NCI-H187 (cell line): ENCODE measurements at regions not wholly inside any gene's neighbourhood (a gene's known extent, or its start where the extent isn't known, plus 50 kb on each side); places are given as distances from the start of the nearest gene placed in this dataset.
"Not testable (repeated sequence)": the region's sequence is repeated elsewhere in the genome, so short reads cannot be mapped to it uniquely, and the experiment has no call there.

Experiments
- DNase-seq, 2 experiments: peaks; one replicate each; lab custom pipeline; 2025; lab: John Stamatoyannopoulos, UW

DNA sequence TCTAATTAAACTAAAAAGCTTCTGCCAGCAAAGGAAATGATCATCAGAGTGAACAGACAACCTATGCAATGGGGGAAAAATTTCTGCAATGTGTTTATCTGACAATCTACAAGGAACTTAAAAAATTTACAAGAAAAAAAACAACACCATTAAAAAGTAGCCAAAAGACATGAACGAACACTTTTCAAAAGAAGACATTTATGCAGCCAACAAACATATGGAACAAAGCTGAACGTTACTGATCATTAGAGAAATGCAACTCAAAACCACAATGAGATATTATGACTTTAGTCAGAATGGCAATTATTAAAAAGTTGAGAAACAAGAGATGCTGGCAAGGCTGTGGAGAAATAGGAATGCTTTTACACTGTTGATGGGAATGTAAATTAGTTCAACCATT, 530.4 kb upstream of the DAB2 start:
- DNase-seq, result no peak

DNA sequence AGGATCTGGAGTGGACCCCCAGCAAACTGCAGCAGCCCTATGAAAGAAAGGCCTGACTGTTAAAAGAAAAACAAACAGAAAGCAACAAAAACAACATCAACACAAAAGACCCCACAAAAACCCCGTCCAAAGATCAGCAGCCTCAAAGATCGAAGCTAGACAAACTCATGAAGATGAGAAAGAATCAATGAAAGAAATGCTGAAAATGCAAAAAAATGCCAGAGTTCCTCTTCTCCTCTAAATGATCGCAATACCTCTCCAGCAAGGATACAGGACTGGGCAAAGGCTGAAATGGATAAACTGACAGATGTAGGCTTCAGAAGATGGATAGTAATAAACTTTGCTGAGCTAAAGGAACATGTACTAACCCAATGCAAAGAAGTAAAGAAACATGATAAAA, 526.3 kb upstream of the DAB2 start:
- DNase-seq, result no peak

DNA sequence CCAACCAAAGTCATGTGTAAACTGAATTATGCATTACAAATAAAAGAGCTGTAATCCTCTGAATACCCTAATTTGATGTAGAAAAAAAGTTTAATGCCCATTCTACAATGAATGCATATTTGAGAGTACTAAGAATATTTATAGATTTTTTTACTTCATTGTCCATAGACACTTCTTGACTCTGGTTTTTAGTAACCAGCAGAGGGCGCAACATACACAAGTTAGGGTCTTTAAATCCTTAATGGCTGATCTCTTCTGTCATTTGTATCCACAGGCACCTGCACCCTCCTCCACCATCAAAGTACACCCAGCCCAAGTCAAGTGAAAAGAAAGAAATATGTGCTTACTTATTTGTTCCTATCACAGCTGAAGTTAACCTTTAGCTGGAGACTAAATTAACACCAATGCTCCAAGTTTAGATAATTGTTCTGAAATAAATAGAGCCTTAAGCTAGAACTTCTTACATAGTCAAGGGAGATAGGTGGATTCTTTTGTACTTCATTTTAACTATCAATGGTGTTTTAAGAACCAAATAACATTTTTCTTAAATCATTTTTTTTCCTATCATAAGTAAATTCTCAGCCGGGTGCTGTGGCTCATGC, 524.2 kb upstream of the DAB2 start:
- peak in 1 of 2 experiments; percentile 35 for DNase-seq

DNA sequence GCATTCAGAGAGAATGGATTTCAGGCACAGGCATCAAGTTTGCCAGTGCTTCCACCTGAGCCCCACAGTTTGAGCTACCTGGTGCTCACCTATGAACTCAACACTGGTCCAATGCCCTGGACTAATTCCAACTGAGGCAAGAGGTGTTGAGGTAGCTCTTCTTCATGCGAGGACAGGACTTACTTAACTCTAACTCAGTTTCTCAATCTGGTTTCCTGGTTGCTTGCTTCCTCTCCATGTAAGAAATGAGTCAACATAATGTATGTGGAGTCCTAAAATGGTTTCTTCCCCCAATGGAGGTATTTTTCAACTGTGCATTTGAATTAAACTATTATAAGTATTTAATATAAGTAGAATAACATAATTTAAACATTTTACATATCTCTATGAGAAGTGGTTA, 523.6 kb upstream of the DAB2 start:
- DNase-seq, result no peak

DNA sequence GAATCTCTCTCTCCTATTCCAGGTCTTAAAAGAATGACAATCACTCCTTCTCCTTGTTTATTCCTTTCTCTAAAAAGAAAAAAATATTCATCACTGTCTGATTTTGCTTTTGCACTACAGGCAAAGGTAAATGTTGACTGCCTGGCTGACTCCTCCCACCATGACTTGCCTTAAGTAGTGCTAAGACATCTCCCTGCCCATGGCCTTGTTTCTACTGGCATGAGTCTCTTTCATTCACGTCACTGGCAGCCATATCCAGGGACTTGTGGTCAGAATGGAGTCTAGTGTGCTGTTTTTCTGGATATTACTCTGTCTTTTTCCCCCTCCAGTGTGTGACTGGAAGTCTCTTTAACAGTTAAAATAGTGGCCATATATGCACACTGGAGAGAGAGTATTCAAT, 522.9 kb upstream of the DAB2 start:
- no peak for DNase-seq

DNA sequence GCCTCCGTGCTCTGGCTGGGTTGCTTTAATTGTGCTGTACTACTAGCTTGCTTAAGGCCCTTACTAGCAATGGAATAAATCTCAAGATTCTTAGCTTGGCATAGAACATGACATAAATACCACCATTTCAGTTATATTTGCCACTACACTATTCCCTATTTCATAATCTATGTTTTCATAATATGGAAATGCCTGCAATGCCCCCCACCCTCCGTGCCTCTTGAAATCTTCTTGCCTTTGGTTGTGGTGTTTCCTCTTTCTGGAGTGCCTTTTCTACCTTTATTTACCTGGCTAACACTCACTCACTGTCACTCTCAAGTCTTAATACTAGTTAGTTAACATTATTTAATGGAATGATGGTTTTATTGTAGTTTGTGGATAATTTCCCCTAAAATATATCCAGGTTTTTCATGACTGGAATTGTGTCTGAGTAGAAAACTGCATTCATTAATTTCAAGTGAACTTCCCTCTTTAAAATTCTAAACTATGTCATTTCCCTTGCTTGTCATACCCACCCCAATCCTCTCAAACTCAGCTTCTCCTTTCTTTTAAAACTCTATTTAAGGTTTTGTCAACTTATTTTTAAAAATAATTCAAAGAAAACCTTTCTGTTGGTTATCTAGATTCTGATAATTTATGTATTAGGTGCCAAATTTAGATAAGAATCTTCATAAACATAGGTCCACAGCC, 521.7 kb upstream of the DAB2 start:
- no peak for DNase-seq

DNA sequence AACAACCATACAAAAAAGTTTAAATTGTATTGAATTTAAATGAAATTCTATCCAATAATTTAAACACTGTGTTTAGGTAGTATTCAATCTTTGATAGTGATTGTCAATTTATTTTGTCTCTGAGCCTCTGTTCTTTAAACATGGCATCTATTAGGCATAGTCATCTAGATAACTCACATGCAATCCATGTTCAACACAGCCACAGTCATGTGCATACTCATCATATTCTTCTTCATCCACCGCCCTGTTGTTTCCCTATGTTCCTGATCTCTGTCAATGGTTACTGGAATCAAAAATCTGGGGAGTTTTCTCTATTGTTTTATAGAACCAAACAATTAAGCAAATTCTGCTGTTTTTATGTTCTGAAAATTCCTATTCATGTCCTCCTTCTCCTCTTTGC, 521.1 kb upstream of the DAB2 start:
- no peak for DNase-seq

DNA sequence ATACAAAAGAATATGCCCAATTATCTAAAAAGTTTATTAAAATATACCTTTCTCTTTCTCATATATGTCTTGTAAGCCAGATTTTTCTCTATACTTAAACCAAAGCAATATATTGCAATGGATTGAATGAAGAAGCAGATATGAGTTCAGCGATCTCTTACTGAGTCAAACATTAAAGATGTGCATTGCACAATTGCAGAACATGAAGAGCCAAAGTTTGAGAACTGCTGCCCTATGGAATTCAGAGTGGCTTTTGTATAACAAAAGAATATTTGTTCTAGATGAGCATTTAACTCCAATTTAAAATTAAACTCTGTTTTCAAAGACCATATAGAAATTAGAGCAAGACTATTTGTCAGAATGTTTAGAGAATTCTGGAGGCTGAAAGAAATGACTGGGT, 519.0 kb upstream of the DAB2 start:
- DNase-seq, result no peak

DNA sequence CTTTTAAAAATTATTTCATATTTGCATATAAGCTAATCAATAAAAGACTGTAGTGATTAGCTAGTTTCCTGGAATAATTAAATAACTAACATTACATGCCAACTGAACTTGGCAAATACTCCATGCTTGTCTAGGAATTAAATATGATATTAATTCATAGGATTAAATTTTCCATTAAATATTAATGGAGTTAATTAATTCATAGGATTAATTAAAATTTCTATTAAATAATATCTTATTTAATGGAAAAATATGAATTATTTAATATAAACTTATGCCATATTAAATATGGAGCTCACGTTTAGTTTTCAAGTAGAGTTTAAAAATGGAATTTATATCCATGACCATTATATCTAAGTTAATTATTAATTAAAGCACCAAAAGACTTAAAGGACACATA, 517.8 kb upstream of the DAB2 start:
- DNase-seq, result no peak

DNA sequence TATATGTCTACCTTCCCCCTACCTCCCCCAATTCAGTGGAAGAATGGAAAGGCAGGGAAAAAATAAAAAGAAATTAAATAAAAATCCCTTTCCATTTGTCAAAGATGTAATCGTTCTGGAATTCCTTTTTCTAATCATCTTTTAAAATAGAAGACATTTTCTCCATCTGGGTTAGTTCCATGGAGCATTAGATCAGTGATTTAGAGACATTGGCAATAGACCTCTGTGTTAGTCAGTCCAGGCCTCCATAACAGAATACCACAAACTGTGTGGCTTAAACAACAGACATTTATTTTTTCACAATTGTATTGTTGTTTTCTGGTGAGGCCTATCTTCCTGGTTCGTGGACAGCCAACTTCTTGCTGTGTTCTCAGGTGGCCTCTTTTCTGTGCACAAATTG, 516.6 kb upstream of the DAB2 start:
- no peak for DNase-seq

DNA sequence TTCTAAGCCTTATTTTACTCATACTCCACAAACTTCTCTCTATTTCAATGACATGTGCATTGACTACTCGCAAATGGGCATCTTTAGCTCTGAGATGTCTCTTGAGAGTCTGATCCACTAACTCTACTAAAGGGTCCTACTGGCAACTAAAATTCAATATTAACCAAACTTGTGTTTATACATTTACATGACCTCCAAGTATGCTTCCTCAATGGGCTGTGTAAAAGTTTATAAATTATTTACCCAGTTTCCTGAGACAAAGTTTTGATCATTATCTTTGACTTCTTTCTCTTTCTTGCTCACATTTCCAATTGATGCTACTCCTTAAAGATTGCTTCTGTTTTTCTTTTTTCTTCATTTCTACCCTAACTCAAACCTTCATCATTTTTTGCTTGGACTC, 510.1 kb upstream of the DAB2 start:
- no peak for DNase-seq

DNA sequence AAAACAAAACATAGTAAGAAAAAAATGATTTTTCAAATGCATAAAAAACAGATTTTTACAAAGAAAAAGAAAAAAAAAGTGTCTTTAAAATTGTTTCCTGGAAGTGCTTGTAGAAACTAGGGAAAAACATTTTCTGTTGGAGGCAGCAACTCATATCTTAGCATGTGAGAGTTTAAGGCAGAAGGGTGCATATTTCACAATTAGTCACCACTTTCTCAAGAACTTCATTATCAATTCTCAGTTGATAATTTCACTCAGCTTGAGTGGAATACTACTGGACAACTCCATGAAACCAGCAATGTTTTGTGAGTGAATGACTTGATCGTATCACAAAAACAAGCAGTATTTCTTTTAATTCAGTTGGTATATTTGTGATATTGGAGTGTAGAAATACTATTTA, 508.3 kb upstream of the DAB2 start:
- DNase-seq, result no peak

DNA sequence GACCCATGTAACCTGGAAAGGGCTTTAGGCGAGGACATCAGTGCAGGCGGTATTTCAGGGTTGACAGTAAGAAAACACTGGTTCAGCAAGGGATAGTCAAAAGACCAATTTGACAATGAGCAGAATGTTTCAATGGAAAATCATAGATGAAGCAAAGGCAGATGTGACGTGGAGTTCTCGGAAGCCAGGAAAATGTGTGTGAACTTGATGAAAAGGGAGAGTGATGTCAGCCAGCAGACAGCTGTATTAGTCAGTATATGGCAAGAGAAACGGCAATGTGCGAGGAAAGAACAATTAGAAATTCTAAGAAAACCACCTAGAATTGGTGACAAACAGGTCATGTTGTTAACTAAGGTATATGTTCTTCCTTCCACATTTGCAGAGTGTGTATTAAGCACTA, 503.9 kb upstream of the DAB2 start:
- DNase-seq, result no peak

DNA sequence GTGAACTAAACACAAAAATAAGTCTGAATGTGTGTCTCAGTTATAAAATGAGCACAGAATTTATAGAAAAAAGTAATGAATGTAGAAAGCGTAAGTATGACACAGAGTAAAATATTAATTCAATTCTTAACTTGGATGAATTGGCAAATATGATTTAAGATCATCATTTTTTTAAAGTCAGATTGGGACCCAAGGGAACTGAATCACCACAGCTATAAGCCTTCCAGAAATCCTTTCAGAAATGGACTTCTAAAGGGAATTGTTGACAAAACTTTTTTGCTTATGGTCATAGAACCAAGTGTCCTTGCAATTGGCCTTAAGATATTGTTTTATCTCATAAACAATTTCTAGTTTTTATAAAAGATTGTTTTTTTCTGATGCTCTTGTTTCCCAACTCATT, 495.1 kb upstream of the DAB2 start:
- no peak for DNase-seq

DNA sequence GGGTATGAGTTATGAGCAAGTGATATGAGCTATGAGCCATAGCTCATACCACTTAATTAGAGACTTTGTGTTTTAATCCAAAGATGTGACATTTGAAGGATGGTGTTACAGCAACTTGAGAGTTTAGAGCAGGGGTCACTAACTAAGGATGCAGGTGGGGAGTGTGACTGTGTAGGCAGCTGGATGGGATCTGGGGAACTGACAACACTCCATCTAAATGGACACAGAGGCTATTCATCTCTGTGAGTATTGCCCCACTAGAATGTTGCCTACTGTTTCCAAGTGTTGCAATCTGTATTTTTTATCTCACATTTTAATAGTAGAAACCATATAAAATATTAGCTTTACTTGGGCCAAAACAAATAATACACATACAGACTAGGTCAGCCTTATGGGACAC, 488.1 kb upstream of the DAB2 start:
- DNase-seq, result no peak

DNA sequence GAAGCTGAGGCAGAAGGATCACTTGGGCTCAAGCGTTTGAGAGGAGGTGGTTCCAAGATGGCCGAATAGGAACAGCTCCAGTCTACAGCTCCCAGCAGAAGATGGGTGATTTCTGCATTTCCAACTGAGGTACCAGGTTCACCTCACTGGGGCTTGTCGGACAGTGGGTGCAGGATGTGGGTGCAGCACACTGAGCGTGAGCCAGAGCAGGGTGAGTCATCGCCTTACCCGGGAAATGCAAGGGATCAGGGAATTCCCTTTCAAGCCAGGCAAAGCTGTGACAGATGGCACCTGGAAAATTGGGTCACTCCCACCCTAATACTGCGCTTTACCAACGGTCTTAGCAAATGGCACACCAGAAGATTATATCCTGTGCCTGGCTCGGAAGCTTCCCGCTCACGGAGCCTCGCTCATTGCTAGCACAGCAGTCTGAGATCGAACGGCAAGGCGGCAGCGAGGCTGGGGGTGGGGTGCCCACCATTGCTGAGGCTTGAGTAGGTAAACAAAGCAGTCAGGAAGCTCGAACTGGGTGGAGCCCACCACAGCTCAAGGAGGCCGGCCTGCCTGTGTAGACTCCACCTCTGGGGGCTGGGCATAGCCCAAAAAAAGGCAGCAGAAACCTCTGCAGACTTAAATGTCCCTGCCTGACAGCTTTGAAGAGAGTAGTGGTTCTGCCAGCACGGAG, 482.6 kb upstream of the DAB2 start:
- DNase-seq, result not testable (repeated sequence)

DNA sequence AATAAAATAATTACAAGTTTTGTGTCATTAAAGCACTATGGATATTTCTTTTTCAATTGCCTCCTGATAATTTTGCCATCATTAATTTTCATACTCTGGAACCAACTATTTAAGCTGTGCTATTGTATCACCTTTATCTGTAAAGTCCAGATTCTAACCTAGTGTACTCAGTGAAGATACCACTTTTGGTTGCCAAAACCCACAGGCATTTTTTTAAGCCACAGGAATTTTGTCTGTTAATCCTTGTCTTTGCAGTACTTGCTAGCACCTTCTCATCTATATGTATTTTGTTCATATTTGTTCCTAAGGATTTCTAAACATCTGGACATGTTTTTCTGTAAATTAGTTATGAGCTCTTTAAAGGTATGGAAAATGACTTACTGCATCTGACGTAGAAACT, 481.4 kb upstream of the DAB2 start:
- no peak for DNase-seq

DNA sequence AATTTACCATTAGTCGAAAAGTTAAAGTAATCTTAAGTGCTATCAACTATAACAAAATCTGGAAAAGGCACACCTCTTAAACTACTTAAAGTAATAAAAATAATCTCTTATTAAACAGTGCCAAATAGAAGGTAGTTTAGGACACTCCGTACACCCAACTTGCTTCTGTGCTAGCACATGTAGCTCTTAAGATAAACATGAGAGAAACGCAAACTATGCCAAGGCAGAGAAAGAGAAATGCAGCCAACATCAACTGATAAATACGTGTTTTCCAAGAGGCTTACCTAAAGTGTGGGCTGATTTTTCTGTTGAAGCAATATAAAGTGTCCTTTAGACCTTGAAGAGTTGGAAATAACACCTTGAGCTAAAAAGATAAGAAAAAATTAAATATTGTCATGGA, 480.6 kb upstream of the DAB2 start:
- no peak for DNase-seq

DNA sequence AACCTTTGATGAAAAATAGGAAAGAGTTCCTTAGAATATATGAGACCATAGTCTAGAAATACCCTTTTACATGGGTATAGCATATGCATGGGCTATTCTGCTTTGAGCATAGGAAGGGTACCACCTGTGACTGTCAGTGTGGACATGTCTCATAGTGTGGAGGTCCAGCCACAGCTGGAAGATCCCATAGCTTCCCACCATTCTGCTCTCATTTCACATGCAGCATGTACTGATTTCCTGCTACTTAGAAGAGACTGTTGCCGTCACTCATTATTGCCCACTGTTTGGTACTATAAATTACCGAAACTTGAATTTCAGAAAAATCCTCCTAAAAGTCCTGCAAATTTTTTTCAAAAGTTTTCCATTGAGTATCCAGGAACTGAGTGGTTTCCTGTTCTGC, 477.8 kb upstream of the DAB2 start:
- no peak for DNase-seq

DNA sequence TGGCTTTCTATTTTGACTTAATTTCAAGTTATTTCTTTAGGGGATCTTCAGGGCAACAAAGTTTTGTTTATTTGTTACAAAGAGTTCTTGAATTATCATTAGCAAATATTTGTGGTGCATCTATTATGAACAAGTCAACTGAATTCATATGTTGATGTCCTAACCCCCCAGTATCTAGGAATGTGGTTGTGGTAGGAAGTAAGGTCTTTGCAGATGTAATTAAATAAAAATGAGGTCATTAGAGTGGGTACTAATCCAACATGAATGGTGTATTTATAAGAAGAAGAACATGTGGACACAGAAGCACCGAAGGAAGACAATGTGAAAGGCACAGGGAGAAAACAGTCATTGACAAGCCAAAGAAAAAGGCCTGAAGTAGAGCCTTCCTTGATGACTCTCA, 474.0 kb upstream of the DAB2 start:
- no peak for DNase-seq

DNA sequence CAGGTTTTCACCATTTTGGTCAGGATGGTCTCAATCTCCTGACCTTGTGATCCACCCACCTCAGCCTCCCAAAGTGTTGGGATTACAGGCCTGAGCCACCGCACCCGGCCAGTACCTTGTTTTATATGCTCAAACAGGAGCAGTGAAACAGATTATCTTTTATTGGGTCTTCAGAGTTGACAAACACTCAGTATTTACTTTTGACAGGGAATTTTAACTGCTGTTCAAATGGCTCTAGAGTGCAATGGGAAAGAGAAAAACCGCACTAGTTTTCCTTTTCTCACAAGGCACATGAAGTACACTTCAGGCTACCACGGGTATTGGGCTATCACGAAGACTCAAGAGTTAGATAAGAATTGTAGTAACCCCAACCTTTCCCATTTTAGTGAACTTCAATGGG, 471.9 kb upstream of the DAB2 start:
- no peak for DNase-seq

DNA sequence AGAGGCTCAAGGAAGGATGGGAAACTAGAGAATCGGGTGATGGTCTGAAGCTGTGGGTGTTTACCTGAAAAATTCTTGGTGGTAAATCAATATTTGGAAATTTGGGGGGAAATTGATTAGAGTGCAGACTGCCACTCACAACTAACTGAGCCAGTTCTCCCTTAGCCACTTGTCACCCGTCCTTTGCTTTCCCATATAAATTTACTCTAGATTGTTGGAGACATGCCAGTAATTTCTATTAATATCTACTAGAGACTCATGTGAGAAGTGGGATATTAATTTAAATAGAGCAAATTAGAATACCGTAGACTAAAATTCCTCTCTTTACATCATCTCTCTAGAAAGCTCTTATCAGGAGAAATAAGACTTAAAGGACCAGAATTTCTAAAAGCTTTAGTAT, 471.3 kb upstream of the DAB2 start:
- no peak for DNase-seq

DNA sequence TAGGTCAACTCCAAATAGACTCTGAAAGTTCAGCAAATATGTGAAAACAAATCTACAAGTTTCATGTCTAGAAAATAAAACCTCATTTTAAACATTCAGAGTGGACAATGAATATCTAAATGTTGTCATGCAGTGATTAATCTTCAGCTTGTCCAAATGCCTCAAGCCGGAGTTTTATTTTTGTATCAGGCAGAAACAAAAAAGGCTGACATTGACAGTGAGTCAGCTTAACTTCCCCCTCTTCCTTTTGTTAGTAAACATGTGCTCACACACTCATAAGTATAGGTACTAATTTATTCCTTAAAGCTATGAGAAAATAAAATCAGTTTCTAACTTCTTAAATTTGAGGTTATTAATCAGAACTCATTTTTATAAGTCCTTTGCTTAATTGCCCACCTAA, 467.9 kb upstream of the DAB2 start:
- DNase-seq, result no peak

DNA sequence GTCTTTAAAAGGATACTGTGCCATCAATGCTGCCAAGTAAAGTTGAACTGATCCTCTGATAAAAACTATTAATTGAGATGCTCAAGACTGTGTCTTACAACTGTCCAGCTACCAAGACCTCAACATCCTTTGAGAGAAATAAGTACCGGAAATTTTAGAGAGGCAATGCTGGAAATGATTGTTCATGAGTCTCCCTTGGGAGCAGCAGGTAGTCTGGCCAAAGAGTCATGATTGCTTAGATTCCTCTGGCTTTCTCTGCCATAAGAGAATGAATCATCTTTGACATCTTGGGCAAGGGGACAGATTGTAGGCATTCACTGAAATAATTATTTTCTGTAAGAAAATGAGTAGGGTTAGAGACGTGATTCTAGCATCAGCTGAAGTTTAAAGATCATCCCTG, 466.6 kb upstream of the DAB2 start:
- DNase-seq, result no peak
